Tibial nerve (tissue), 4 donors: ENCODE measurements at regions not wholly inside any gene's neighbourhood (a gene's known extent, or its start where the extent isn't known, plus 50 kb on each side); places are given as distances from the start of the nearest gene placed in this dataset.

ENCODE experiments used
- DNase-seq, 2 donors: peaks; one replicate each; pipeline ENCODE4 v3.0.0-alpha.2; 2019; ENCODE audit warnings: low spot score in 2 of 2
- H3K27ac ChIP-seq, 4 donors: fragments of 200-600 bp; sonication (generic) in 3 of 4; one replicate each; pipeline ENCODE4 v1.5.1; 2017 to 2019; ENCODE audit warnings: mild to moderate bottlenecking in 1 of 4
- H3K27me3 ChIP-seq, 2 donors: fragments of 200-600 bp; sonication (generic) in 1 of 2; one replicate each; pipeline versions ENCODE4 v1.5.1 to v1.6.0; 2017 to 2019
- H3K36me3 ChIP-seq, 3 donors: fragments of 200-600 bp; sonication (generic); one replicate each; pipeline ENCODE4 v1.5.1; 2018 to 2019
- H3K4me1 ChIP-seq, 4 donors: fragments of 200-600 bp; sonication (generic) in 3 of 4; one replicate each; pipeline ENCODE4 v1.5.1; 2017 to 2019
- H3K4me3 ChIP-seq, 4 donors: fragments of 200-600 bp; sonication (generic) in 3 of 4; one replicate each; pipeline ENCODE4 v1.5.1; 2017 to 2019; ENCODE audit warnings: mild to moderate bottlenecking in 1 of 4, moderate library complexity in 1 of 4
- H3K9me3 ChIP-seq, 4 donors: fragments of 200-600 bp; sonication (generic) in 3 of 4; one replicate each; pipeline ENCODE4 v1.5.1; 2017 to 2019
- CTCF ChIP-seq, 5 experiments: fragments of 200-600 bp in 3 of 5; fragments of 450-650 bp in 2 of 5; sonication (generic) in 3 of 5; IDR thresholded peaks; one replicate each; pipeline ENCODE4 v1.5.1; 2016 to 2019; ENCODE audit warnings: antibody characterized with exemption in 5 of 5, mild to moderate bottlenecking in 3 of 5, moderate library complexity in 2 of 5
- EP300 ChIP-seq, 2 donors: sonication (generic); formaldehyde crosslinking; IDR thresholded peaks; one replicate each; pipeline ENCODE4 v1.6.1; 2017; ENCODE audit warnings: antibody characterized with exemption in 2 of 2, mild to moderate bottlenecking in 1 of 2
- POLR2A ChIP-seq, 2 donors: fragments of 450-650 bp; IDR thresholded peaks; one replicate each; pipeline ENCODE4 v1.6.1; 2017; ENCODE audit warnings: antibody characterized with exemption in 2 of 2, mild to moderate bottlenecking in 2 of 2, moderate library complexity in 2 of 2
- WGBS, 2 donors: methylation state at CpG; one replicate each; pipeline ENCODE4 v1.1.5; 2018; 5-methylcytosine and 5-hydroxymethylcytosine counted together

- no peak for DNase-seq
- Histone ChIP-seq H3K27me3 (no peaks in the 10 kb centered on the region), H3K36me3 (peaks cover 0 to 3% (median 0%) of the 10 kb centered on the region in 3 donors), H3K9me3 (no peaks in the 10 kb centered on the region), H3K4me1 (peaks cover 0 to 7% (median 0%) of the 10 kb centered on the region in 4 donors), H3K4me3 (no peak overlapping the region), H3K27ac (no peak overlapping the region)
- no peak for TF ChIP-seq EP300 (IDR thresholded peaks at IDR 0.05)
- TF ChIP-seq CTCF (IDR thresholded peaks at IDR 0.05): no peak
- TF ChIP-seq POLR2A (IDR thresholded peaks at IDR 0.05): no peak
- 73% methylated on average over 6 of the region's 6 CpGs for WGBS, 2 donors
These were observed 79.3 kb downstream of the PCTP start for GRCh38 chr17:55829995-55830612.

GRCh38 chr17:55830699-55831471 lies 80.0 kb downstream of the PCTP start:
- H3K4me3 ChIP-seq: no peak overlapping the region
- no peak for DNase-seq
- WGBS, 2 donors: 76 to 77% methylated on average over 10 of the region's 10 CpGs
- TF ChIP-seq CTCF (IDR thresholded peaks at IDR 0.05): no peak
- TF ChIP-seq POLR2A (IDR thresholded peaks at IDR 0.05): no peak
- TF ChIP-seq EP300 (IDR thresholded peaks at IDR 0.05): no peak
- H3K27ac ChIP-seq: no peak overlapping the region
- H3K36me3 ChIP-seq: peaks cover 0 to 3% (median 0%) of the 10 kb centered on the region in 3 donors
- peaks cover 0 to 7% (median 0%) of the 10 kb centered on the region in 4 donors for H3K4me1 ChIP-seq
- H3K27me3 ChIP-seq: no peaks in the 10 kb centered on the region
- no peaks in the 10 kb centered on the region for H3K9me3 ChIP-seq

GRCh38 chr17:55833306-55833705 lies 82.5 kb downstream of the PCTP start:
- TF ChIP-seq CTCF (IDR thresholded peaks at IDR 0.05) (no peak), EP300 (IDR thresholded peaks at IDR 0.05) (no peak), POLR2A (IDR thresholded peaks at IDR 0.05) (no peak)
- DNase-seq: no peak
- H3K36me3 ChIP-seq: no peaks in the 10 kb centered on the region
- no peak overlapping the region for H3K4me3 ChIP-seq
- no peak overlapping the region for H3K27ac ChIP-seq
- H3K9me3 ChIP-seq: no peaks in the 10 kb centered on the region
- no peaks in the 10 kb centered on the region for H3K27me3 ChIP-seq
- peaks cover 0 to 7% (median 0%) of the 10 kb centered on the region in 4 donors for H3K4me1 ChIP-seq
- WGBS, 2 donors: 87 to 100% methylated on average over 1 of the region's 1 CpG

- H3K36me3 ChIP-seq: no peaks in the 10 kb centered on the region
- TF ChIP-seq EP300 (IDR thresholded peaks at IDR 0.05) (peak in 1 of 2 donors; percentile 46), POLR2A (IDR thresholded peaks at IDR 0.05) (no peak), CTCF (IDR thresholded peaks at IDR 0.05) (no peak)
- no peaks in the 10 kb centered on the region for H3K9me3 ChIP-seq
- no peaks in the 10 kb centered on the region for H3K27me3 ChIP-seq
- no peak overlapping the region for H3K4me3 ChIP-seq
- H3K27ac ChIP-seq: no peak overlapping the region
- 52 to 71% methylated on average over 5 of the region's 5 CpGs for WGBS, 2 donors
- H3K4me1 ChIP-seq: peaks cover 0 to 8% (median 0%) of the 10 kb centered on the region in 4 donors
- no peak for DNase-seq
These were observed 91.7 kb downstream of the PCTP start for GRCh38 chr17:55842405-55843158.
